ENCODE measurements at regions not wholly inside any gene's neighbourhood (a gene's known extent, or its start where the extent isn't known, plus 50 kb on each side); places are given as distances from the start of the nearest gene placed in this dataset.

GRCh38 chr3:3689601-3690375, 109.4 kb upstream of the LRRN1 start:
- ChIA-PET POLR2A (no interaction called here), CTCF (no interaction called here)
- no peak for ATAC-seq
- H3K9me3 ChIP-seq: no peaks in the 10 kb centered on the region
- no peak overlapping the region for H3K27ac ChIP-seq
- H3K4me2 ChIP-seq: no peak overlapping the region
- DNase-seq (ENCODE audit: low read depth in 1 of 2, low spot score in 1 of 2): no peak
- TF ChIP-seq RFX5 (IDR thresholded peaks at IDR 0.05) (no peak), HOXA7 (CRISPR knock-in tag; IDR thresholded peaks at IDR 0.05) (no peak), HMGXB4 (CRISPR knock-in tag; IDR thresholded peaks at IDR 0.05; ENCODE audit: borderline replicate concordance) (no peak), ELK1 (IDR thresholded peaks at IDR 0.05; ENCODE audit: low read depth, low read length) (no peak), HOXB13 (CRISPR knock-in tag; IDR thresholded peaks at IDR 0.05; ENCODE audit: low read depth) (no peak), NPAS2 (CRISPR knock-in tag; IDR thresholded peaks at IDR 0.05; ENCODE audit: borderline replicate concordance) (no peak), SMC3 (IDR thresholded peaks at IDR 0.05) (no peak), ZFP36 (IDR thresholded peaks at IDR 0.05; ENCODE audit: borderline replicate concordance, partially characterized antibody) (no peak), HDAC2 (IDR thresholded peaks at IDR 0.05) (no peak), HES2 (IDR thresholded peaks at IDR 0.05) (no peak), CBX2 (IDR thresholded peaks at IDR 0.05; ENCODE audit: borderline replicate concordance, low read depth) (no peak), MAFK (IDR thresholded peaks at IDR 0.05; ENCODE audit: partially characterized antibody) (no peak), POLR2AphosphoS2 (conservative IDR thresholded peaks at IDR 0.05; ENCODE audit: low read length) (no peak), KDM1A (IDR thresholded peaks at IDR 0.05; ENCODE audit: low read depth) (no peak), MAZ (IDR thresholded peaks at IDR 0.05; ENCODE audit: borderline replicate concordance, low read depth, low read length) (no peak), KDM5A (IDR thresholded peaks at IDR 0.05) (no peak)
- FAIRE-seq: no peak
- no peak overlapping the region for H3K4me3 ChIP-seq
- H3K4me1 ChIP-seq: no peaks in the 10 kb centered on the region
- 2% methylated on average over 2 of the region's 2 CpGs for WGBS (ENCODE audit: missing lambda C conversion rate)

GRCh38 chr3:3686907-3687648, 112.2 kb upstream of the LRRN1 start:
- 2% methylated on average over 3 of the region's 3 CpGs for WGBS (ENCODE audit: missing lambda C conversion rate)
- H3K4me2 ChIP-seq: no peak overlapping the region
- ChIA-PET POLR2A (no interaction called here), CTCF (no interaction called here)
- FAIRE-seq (no peak), ATAC-seq (no peak), DNase-seq (ENCODE audit: low read depth in 1 of 2, low spot score in 1 of 2) (no peak)
- no peaks in the 10 kb centered on the region for H3K9me3 ChIP-seq
- no peaks in the 10 kb centered on the region for H3K4me1 ChIP-seq
- H3K27ac ChIP-seq: no peak overlapping the region
- H3K4me3 ChIP-seq: no peak overlapping the region
- TF ChIP-seq POLR2A (IDR thresholded peaks at IDR 0.05; ENCODE audit: low read length) (no peak), MAFK (IDR thresholded peaks at IDR 0.05; ENCODE audit: partially characterized antibody) (no peak), HMGXB4 (CRISPR knock-in tag; IDR thresholded peaks at IDR 0.05; ENCODE audit: borderline replicate concordance) (no peak), PBX3 (IDR thresholded peaks at IDR 0.05) (no peak), CBX2 (IDR thresholded peaks at IDR 0.05; ENCODE audit: borderline replicate concordance, low read depth) (no peak), NR3C1 (IDR thresholded peaks at IDR 0.05) (no peak), REST (IDR thresholded peaks at IDR 0.05) (no peak), TFCP2L1 (CRISPR knock-in tag; IDR thresholded peaks at IDR 0.05) (no peak), RAD21 (conservative IDR thresholded peaks at IDR 0.05 in 1 of 2, IDR thresholded peaks at IDR 0.05 in 1 of 2) (no peak), PHF8 (IDR thresholded peaks at IDR 0.05; ENCODE audit: borderline replicate concordance, low read depth) (no peak), HOXB13 (CRISPR knock-in tag; IDR thresholded peaks at IDR 0.05; ENCODE audit: low read depth) (no peak), RFX5 (IDR thresholded peaks at IDR 0.05) (no peak), RARB (CRISPR knock-in tag; IDR thresholded peaks at IDR 0.05) (no peak), CEBPB (IDR thresholded peaks at IDR 0.05) (no peak), GATA3 (IDR thresholded peaks at IDR 0.05; ENCODE audit: borderline replicate concordance) (no peak)

Measured in A549 (cell line).